ENCODE measurements at regions not wholly inside any gene's neighbourhood (a gene's known extent, or its start where the extent isn't known, plus 50 kb on each side); places are given as distances from the start of the nearest gene placed in this dataset.

DNA sequence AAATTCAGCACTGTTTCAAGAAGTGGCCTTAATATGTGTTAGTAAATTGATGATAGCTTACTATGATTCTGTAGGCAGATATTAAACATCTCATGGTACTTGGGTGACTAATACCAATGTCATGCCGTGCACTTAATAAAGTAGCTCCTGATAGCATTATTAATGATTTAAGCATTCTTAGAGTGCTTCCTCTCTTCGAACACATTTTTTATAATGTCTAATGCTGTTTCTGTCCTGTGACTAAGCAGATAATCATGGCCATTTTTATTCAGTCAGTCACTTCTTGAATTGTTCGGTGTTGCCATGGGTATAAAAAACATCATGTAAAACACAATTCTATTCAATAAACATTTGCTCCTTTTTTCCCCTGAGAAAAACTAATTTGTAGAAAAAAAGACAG, 804.6 kb upstream of the ADGRL4 start:
- Mint-ChIP-seq H3K36me3 (no peaks in the 10 kb centered on the region), H3K4me3 (no peak overlapping the region), H3K27ac (no peak overlapping the region), H3K9me3 (peaks cover 0 to 27% (median 7%) of the 10 kb centered on the region in 7 donors), H3K27me3 (no peaks in the 10 kb centered on the region), H3K4me1 (no peaks in the 10 kb centered on the region)
- Histone ChIP-seq H3K9me3 (ENCODE audit: control insufficient read depth in 2 of 2, low read length in 2 of 2) (peaks cover 1 to 8% of the 10 kb centered on the region in 2 experiments), H3K4me3 (ENCODE audit: low read depth, low read length) (no peak overlapping the region), H3K4me1 (ENCODE audit: control insufficient read depth, insufficient read depth, low read length, poor library complexity, severe bottlenecking) (no peaks in the 10 kb centered on the region), H3K36me3 (ENCODE audit: control insufficient read depth, insufficient read depth, low read length) (no peaks in the 10 kb centered on the region), H3K27me3 (ENCODE audit: control insufficient read depth, insufficient read depth, low read length) (no peaks in the 10 kb centered on the region), H3K27ac (ENCODE audit: insufficient read depth, low read length, poor library complexity, severe bottlenecking) (no peak overlapping the region)
- ATAC-seq (ENCODE audit: low read depth in 2 of 2): no peak
- DNase-seq: no peak

DNA sequence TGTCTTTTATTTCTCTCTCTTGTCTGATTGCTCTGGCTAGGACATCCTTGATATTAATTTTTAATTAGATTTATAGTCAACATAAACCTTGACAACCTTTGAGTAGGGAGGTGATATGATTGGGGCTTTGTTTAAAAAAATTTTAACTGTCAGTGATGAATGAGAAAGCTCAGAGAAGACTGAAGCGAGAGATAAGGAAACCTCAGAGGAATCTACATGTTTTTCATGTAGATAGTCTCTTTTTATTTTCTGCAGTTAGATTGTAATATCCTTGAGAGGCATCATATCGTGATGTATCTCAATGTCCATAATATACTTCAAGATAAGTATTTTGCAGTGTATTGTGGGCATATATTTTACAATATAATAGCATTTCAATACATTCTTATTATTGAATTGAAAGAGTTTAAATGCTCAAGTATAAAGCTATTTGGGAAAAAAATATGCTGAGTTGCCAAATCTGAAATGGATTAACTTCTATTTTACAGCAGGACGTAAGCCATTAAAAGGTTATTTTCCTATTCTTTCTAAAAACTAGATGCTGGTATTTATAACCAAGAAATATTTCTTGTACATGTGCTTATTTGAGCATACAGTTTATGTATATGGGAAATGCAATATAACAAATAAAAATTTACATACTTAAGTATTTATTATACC, 802.4 kb upstream of the ADGRL4 start:
- Histone ChIP-seq H3K9me3 (ENCODE audit: control insufficient read depth in 2 of 2, low read length in 2 of 2) (peaks cover 1 to 8% of the 10 kb centered on the region in 2 experiments), H3K4me3 (ENCODE audit: low read depth, low read length) (no peak overlapping the region), H3K36me3 (ENCODE audit: control insufficient read depth, insufficient read depth, low read length) (no peaks in the 10 kb centered on the region), H3K27ac (ENCODE audit: insufficient read depth, low read length, poor library complexity, severe bottlenecking) (no peak overlapping the region), H3K27me3 (ENCODE audit: control insufficient read depth, insufficient read depth, low read length) (no peaks in the 10 kb centered on the region), H3K4me1 (ENCODE audit: control insufficient read depth, insufficient read depth, low read length, poor library complexity, severe bottlenecking) (no peaks in the 10 kb centered on the region)
- ATAC-seq (ENCODE audit: low read depth in 2 of 2) (no peak), DNase-seq (no peak)
- H3K36me3 Mint-ChIP-seq: no peaks in the 10 kb centered on the region
- H3K27me3 Mint-ChIP-seq: no peaks in the 10 kb centered on the region
- H3K4me3 Mint-ChIP-seq: no peak overlapping the region
- H3K4me1 Mint-ChIP-seq: no peaks in the 10 kb centered on the region
- H3K27ac Mint-ChIP-seq: no peak overlapping the region
- peaks cover 2 to 27% (median 8%) of the 10 kb centered on the region in 7 donors for H3K9me3 Mint-ChIP-seq

DNA sequence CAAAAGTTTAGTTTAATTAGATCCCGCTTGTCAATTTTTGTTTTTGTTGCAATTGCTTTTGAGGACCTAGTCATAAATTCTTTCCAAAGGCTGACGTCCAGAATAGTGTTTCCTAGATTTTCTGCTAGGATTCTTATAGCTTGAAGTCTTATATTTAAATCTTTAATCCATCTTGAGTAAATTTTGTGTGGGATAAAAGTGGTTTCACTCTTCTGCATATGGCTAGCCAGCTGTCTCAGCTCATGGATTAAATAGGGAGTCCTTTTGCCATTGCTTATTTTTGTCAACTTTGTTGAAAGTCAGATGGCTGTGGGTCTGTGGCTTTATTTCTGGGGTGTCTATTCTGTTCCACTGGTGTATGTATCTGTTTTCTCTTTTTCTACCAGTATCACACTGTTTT, 801.3 kb upstream of the ADGRL4 start:
- H3K4me3 Mint-ChIP-seq: no peak overlapping the region
- no peak overlapping the region for H3K27ac ChIP-seq (ENCODE audit: insufficient read depth, low read length, poor library complexity, severe bottlenecking)
- peaks cover 2 to 8% of the 10 kb centered on the region in 2 experiments for H3K9me3 ChIP-seq (ENCODE audit: control insufficient read depth in 2 of 2, low read length in 2 of 2)
- no peaks in the 10 kb centered on the region for H3K4me1 Mint-ChIP-seq
- H3K36me3 ChIP-seq (ENCODE audit: control insufficient read depth, insufficient read depth, low read length): no peaks in the 10 kb centered on the region
- DNase-seq (no peak), ATAC-seq (ENCODE audit: low read depth in 2 of 2) (no peak)
- peaks cover 2 to 27% (median 8%) of the 10 kb centered on the region in 7 donors for H3K9me3 Mint-ChIP-seq
- H3K27me3 Mint-ChIP-seq: no peaks in the 10 kb centered on the region
- no peak overlapping the region for H3K27ac Mint-ChIP-seq
- no peak overlapping the region for H3K4me3 ChIP-seq (ENCODE audit: low read depth, low read length)
- no peaks in the 10 kb centered on the region for H3K4me1 ChIP-seq (ENCODE audit: control insufficient read depth, insufficient read depth, low read length, poor library complexity, severe bottlenecking)
- no peaks in the 10 kb centered on the region for H3K27me3 ChIP-seq (ENCODE audit: control insufficient read depth, insufficient read depth, low read length)
- no peaks in the 10 kb centered on the region for H3K36me3 Mint-ChIP-seq

DNA sequence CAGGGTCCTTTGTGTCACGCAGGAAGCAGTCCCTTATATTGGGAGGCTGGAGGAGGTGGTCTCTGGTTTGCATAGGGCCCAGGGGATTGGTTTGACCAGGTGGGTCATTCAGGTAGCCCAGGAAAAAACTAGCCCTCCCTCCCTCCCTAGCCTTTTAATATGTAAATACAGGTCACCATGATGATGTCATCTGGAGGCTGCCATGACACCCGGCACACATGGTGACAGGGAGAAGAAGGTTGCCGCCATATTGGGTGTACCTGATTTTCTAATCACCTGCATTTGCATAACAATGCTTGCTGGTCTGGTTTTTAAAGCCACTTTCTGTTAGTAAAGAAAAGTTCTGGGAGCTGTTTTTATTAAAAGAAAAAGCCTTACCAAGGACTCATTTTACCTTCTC, 791.0 kb upstream of the ADGRL4 start:
- no peak overlapping the region for H3K27ac ChIP-seq (ENCODE audit: insufficient read depth, low read length, poor library complexity, severe bottlenecking)
- no peak for DNase-seq
- H3K36me3 Mint-ChIP-seq: no peaks in the 10 kb centered on the region
- no peaks in the 10 kb centered on the region for H3K27me3 ChIP-seq (ENCODE audit: control insufficient read depth, insufficient read depth, low read length)
- H3K9me3 Mint-ChIP-seq: peaks cover 0 to 28% (median 10%) of the 10 kb centered on the region in 7 donors
- no peaks in the 10 kb centered on the region for H3K27me3 Mint-ChIP-seq
- ATAC-seq (ENCODE audit: low read depth in 2 of 2): no peak
- no peak overlapping the region for H3K4me3 Mint-ChIP-seq
- H3K4me1 ChIP-seq (ENCODE audit: control insufficient read depth, insufficient read depth, low read length, poor library complexity, severe bottlenecking): no peaks in the 10 kb centered on the region
- no peak overlapping the region for H3K27ac Mint-ChIP-seq
- H3K36me3 ChIP-seq (ENCODE audit: control insufficient read depth, insufficient read depth, low read length): no peaks in the 10 kb centered on the region
- no peak overlapping the region for H3K4me3 ChIP-seq (ENCODE audit: low read depth, low read length)
- H3K9me3 ChIP-seq (ENCODE audit: control insufficient read depth in 2 of 2, low read length in 2 of 2): peaks cover 0 to 7% of the 10 kb centered on the region in 2 experiments
- no peaks in the 10 kb centered on the region for H3K4me1 Mint-ChIP-seq

DNA sequence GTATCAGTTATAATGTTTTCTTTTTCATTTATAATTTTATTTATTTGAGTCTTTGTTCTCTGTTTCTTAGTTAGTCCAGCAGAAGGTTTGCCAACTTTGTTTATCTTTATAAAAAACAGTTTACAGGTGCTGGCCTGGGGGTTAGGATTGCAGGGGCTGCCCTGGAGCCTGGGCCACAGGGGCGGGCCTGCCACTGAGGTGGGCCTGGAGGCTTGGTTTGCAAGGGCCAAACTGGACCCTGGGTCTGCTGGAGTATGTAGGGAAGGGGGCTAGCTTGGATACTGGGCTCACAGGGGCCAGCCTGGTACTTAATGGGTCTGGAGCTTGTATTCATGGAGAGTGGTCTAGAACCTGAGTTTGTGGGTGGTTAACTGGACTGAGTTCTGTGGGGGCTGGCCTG, 789.9 kb upstream of the ADGRL4 start:
- no peak for ATAC-seq (ENCODE audit: low read depth in 2 of 2)
- Mint-ChIP-seq H3K4me3 (no peak overlapping the region), H3K27ac (no peak overlapping the region), H3K9me3 (peaks cover 0 to 32% (median 10%) of the 10 kb centered on the region in 7 donors), H3K36me3 (no peaks in the 10 kb centered on the region), H3K4me1 (no peaks in the 10 kb centered on the region), H3K27me3 (no peaks in the 10 kb centered on the region)
- Histone ChIP-seq H3K4me3 (ENCODE audit: low read depth, low read length) (no peak overlapping the region), H3K27ac (ENCODE audit: insufficient read depth, low read length, poor library complexity, severe bottlenecking) (no peak overlapping the region), H3K4me1 (ENCODE audit: control insufficient read depth, insufficient read depth, low read length, poor library complexity, severe bottlenecking) (no peaks in the 10 kb centered on the region), H3K27me3 (ENCODE audit: control insufficient read depth, insufficient read depth, low read length) (no peaks in the 10 kb centered on the region), H3K9me3 (ENCODE audit: control insufficient read depth in 2 of 2, low read length in 2 of 2) (peaks cover 0 to 7% of the 10 kb centered on the region in 2 experiments), H3K36me3 (ENCODE audit: control insufficient read depth, insufficient read depth, low read length) (no peaks in the 10 kb centered on the region)
- no peak for DNase-seq

DNA sequence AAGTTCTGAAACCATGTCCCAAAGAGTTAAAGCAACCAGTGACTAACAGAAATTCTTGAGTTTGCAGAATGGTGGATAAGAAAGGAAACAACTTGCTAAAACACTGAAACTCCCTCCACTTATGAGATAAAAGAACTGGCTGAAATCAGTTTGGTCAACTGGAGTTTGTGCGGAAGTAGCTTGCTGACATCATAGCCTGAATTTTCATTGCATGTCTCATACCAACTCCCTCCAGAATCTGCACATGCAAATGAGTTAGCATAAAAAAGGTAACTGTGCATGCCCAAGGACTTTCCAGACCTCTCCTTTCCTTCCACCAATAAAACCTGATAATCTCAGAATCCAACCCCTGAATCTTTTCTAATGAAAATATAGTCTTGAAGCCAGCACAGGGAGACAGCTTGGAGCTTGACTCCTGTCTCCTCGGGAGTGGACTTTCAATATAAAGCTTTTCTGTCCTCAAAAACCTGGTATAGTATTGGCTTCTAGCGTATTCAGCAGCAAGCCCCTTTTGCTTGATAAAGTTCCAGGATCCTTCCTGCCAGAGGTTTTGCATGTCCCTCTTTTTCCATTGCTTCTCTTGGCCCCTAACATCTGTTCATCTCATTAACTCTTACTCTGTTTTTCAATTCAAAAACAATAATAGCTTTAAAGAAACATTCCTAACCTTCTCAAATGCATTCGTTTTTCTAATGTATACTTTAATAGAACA, 785.8 kb upstream of the ADGRL4 start:
- H3K36me3 ChIP-seq (ENCODE audit: control insufficient read depth, insufficient read depth, low read length): no peaks in the 10 kb centered on the region
- ATAC-seq (ENCODE audit: low read depth in 2 of 2): no peak
- no peaks in the 10 kb centered on the region for H3K27me3 Mint-ChIP-seq
- no peaks in the 10 kb centered on the region for H3K36me3 Mint-ChIP-seq
- no peaks in the 10 kb centered on the region for H3K27me3 ChIP-seq (ENCODE audit: control insufficient read depth, insufficient read depth, low read length)
- H3K4me3 ChIP-seq (ENCODE audit: low read depth, low read length): no peak overlapping the region
- no peak overlapping the region for H3K4me3 Mint-ChIP-seq
- H3K27ac Mint-ChIP-seq: no peak overlapping the region
- DNase-seq: no peak
- peaks cover 0 to 12% of the 10 kb centered on the region in 2 experiments for H3K9me3 ChIP-seq (ENCODE audit: control insufficient read depth in 2 of 2, low read length in 2 of 2)
- no peaks in the 10 kb centered on the region for H3K4me1 Mint-ChIP-seq
- no peak overlapping the region for H3K27ac ChIP-seq (ENCODE audit: insufficient read depth, low read length, poor library complexity, severe bottlenecking)
- H3K9me3 Mint-ChIP-seq: peaks cover 0 to 34% (median 17%) of the 10 kb centered on the region in 7 donors
- no peaks in the 10 kb centered on the region for H3K4me1 ChIP-seq (ENCODE audit: control insufficient read depth, insufficient read depth, low read length, poor library complexity, severe bottlenecking)

DNA sequence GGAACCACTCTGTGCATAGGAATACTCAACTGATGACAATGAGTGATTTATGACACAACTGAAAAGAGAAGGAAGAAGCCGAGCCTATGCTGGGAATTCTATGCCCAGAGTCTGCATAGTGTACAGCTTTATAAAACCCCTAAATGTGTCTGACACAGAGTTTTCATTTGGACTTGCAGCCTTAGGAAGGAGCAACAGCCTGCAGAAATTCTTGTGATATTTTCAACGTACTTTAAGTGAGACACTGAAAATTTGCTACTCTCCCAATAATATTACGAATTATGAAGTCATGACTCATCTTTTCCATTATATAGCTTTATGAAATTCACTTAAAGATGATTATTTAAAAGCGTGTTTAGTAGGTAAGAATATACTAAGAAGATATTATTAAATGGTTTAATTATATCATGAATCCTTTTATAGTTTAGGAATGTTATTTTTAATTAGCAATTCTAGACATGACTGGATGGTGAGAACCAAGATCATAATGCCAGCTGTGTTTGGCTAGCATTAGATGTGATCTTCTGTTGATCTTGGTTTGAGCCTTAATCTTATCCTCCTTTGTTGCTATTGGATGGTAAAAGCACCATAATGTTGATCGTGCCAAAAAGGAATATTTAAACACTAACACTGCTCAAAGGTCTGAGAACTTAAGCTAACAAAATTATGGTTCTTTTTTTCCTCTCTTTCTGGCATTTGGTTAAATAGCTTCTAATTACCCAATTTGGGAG, 785.1 kb upstream of the ADGRL4 start:
- H3K36me3 ChIP-seq (ENCODE audit: control insufficient read depth, insufficient read depth, low read length): no peaks in the 10 kb centered on the region
- Mint-ChIP-seq H3K27ac (no peak overlapping the region), H3K4me1 (no peaks in the 10 kb centered on the region), H3K27me3 (no peaks in the 10 kb centered on the region), H3K36me3 (no peaks in the 10 kb centered on the region), H3K9me3 (peaks cover 0 to 34% (median 17%) of the 10 kb centered on the region in 7 donors), H3K4me3 (no peak overlapping the region)
- H3K27me3 ChIP-seq (ENCODE audit: control insufficient read depth, insufficient read depth, low read length): no peaks in the 10 kb centered on the region
- peaks cover 0 to 8% of the 10 kb centered on the region in 2 experiments for H3K9me3 ChIP-seq (ENCODE audit: control insufficient read depth in 2 of 2, low read length in 2 of 2)
- H3K4me1 ChIP-seq (ENCODE audit: control insufficient read depth, insufficient read depth, low read length, poor library complexity, severe bottlenecking): no peaks in the 10 kb centered on the region
- no peak overlapping the region for H3K27ac ChIP-seq (ENCODE audit: insufficient read depth, low read length, poor library complexity, severe bottlenecking)
- no peak for DNase-seq
- ATAC-seq (ENCODE audit: low read depth in 2 of 2): no peak
- H3K4me3 ChIP-seq (ENCODE audit: low read depth, low read length): no peak overlapping the region
